ENCODE measurements at regions not wholly inside any gene's neighbourhood (a gene's known extent, or its start where the extent isn't known, plus 50 kb on each side); places are given as distances from the start of the nearest gene placed in this dataset.

- intact Hi-C loops (cut with micrococcal nuclease), result loop anchor here (5.0 kb wide), 1 partner anchor 49 kb away; no protein-coding TSS in a partner anchor
- ChIA-PET POLR2A (interaction anchor here (0.5 to 2.2 kb wide), 2 partner anchors 88 to 381 kb away, joined by 3 to 9 read pairs; partner anchors contain the start of gene GLS), CTCF (interaction anchor here (1.4 to 2.3 kb wide), 7 partner anchors 10 to 154 kb away, joined by 3 to 12 read pairs (median 5); no protein-coding TSS in a partner anchor)
- Mint-ChIP-seq H3K9me3 (no peaks in the 10 kb centered on the region), H3K4me1 (ENCODE audit: low read depth) (peaks cover 55% of the 10 kb centered on the region), H3K36me3 (ENCODE audit: low read depth) (peaks cover 2% of the 10 kb centered on the region), H3K27me3 (no peaks in the 10 kb centered on the region), H3K27ac (peak overlapping the region; percentile 89), H3K4me3 (no peak overlapping the region)
- peak; percentile 55 for ATAC-seq
- TF ChIP-seq CTCF (IDR thresholded peaks at IDR 0.05), result no peak
- DNase-seq, result peak; percentile 22
Measured at GRCh38 chr2:190792956-190793888, 87.4 kb upstream of the GLS start.

- intact Hi-C loops (cut with micrococcal nuclease), result loop anchor here (5.0 kb wide), 1 partner anchor 48 kb away; no protein-coding TSS in a partner anchor
- H3K4me1 Mint-ChIP-seq (ENCODE audit: low read depth), result peaks cover 51% of the 10 kb centered on the region
- peak; percentile 31 for DNase-seq
Measured at GRCh38 chr2:190794377-190794776, 86.2 kb upstream of the GLS start.

GRCh38 chr2:190794790-190795189, 85.8 kb upstream of the GLS start:
- POLR2A ChIA-PET, result interaction anchor here (0.6 kb wide), 1 partner anchor 276 kb away, joined by 3 read pairs; no protein-coding TSS in a partner anchor
- no peaks in the 10 kb centered on the region for H3K9me3 Mint-ChIP-seq
- CTCF ChIA-PET, result interaction anchor here (1.7 to 1.8 kb wide), 2 partner anchors 11 to 13 kb away, joined by 6 to 8 read pairs; no protein-coding TSS in a partner anchor
- peak overlapping the region; percentile 89 for H3K27ac Mint-ChIP-seq
- no peak overlapping the region for H3K4me3 Mint-ChIP-seq
- ATAC-seq, result no peak
- H3K27me3 Mint-ChIP-seq, result no peaks in the 10 kb centered on the region
- TF ChIP-seq CTCF (IDR thresholded peaks at IDR 0.05), result no peak
- peaks cover 48% of the 10 kb centered on the region for H3K4me1 Mint-ChIP-seq (ENCODE audit: low read depth)
- DNase-seq, result no peak
- intact Hi-C loops (cut with micrococcal nuclease), result loop anchor here (5.0 kb wide), 1 partner anchor 48 kb away; no protein-coding TSS in a partner anchor
- peaks cover 2% of the 10 kb centered on the region for H3K36me3 Mint-ChIP-seq (ENCODE audit: low read depth)

More at GRCh38 chr2:190794377-190794776, 86.2 kb upstream of the GLS start:
- no peaks in the 10 kb centered on the region for H3K27me3 Mint-ChIP-seq
- H3K9me3 Mint-ChIP-seq, result no peaks in the 10 kb centered on the region
- TF ChIP-seq CTCF (IDR thresholded peaks at IDR 0.05), result no peak
- ChIA-PET CTCF (interaction anchor here (1.7 to 1.8 kb wide), 2 partner anchors 11 to 13 kb away, joined by 6 to 8 read pairs; no protein-coding TSS in a partner anchor), POLR2A (interaction anchor here (0.6 kb wide), 1 partner anchor 275 kb away, joined by 3 read pairs; no protein-coding TSS in a partner anchor)
- H3K4me3 Mint-ChIP-seq, result no peak overlapping the region
- peak overlapping the region; percentile 89 for H3K27ac Mint-ChIP-seq
- peak; percentile 22 for ATAC-seq
- H3K36me3 Mint-ChIP-seq (ENCODE audit: low read depth), result peaks cover 2% of the 10 kb centered on the region

GRCh38 chr2:190795686-190796085, 84.9 kb upstream of the GLS start:
- ChIA-PET CTCF (interaction anchor here (1.1 to 1.7 kb wide), 3 partner anchors 8 to 16 kb away, joined by 3 to 8 read pairs (median 4); no protein-coding TSS in a partner anchor), POLR2A (no interaction called here)
- no peak for ATAC-seq
- no peak for TF ChIP-seq CTCF (IDR thresholded peaks at IDR 0.05)
- H3K36me3 Mint-ChIP-seq (ENCODE audit: low read depth), result peaks cover 2% of the 10 kb centered on the region
- no peak overlapping the region for H3K27ac Mint-ChIP-seq
- no peaks in the 10 kb centered on the region for H3K27me3 Mint-ChIP-seq
- H3K4me3 Mint-ChIP-seq, result no peak overlapping the region
- no peaks in the 10 kb centered on the region for H3K9me3 Mint-ChIP-seq
- no peak for DNase-seq
- intact Hi-C loops (cut with micrococcal nuclease), result no loop called here
- peaks cover 43% of the 10 kb centered on the region for H3K4me1 Mint-ChIP-seq (ENCODE audit: low read depth)
